B cell (primary cell): ENCODE measurements at regions not wholly inside any gene's neighbourhood (a gene's known extent, or its start where the extent isn't known, plus 50 kb on each side); places are given as distances from the start of the nearest gene placed in this dataset.

ENCODE experiments used
- ATAC-seq: fragments of 200-7000 bp; cut with Tn5 transposase; one replicate; pipeline ENCODE4 v1.10.0; 2021; ENCODE audit warnings: low read depth, mild to moderate bottlenecking, moderate number of reproducible peaks, moderate library complexity
- CTCF ChIA-PET: fragments of 350-600 bp; sonication (Branson Sonifier 250); formaldehyde crosslinking; loops from one replicate; lab custom pipeline; 2021; ENCODE audit warnings: antibody characterized with exemption, inconsistent platforms; lab: Charles Lee
- POLR2A ChIA-PET: fragments of 350-600 bp; sonication (Branson Sonifier 250); formaldehyde crosslinking; loops from one replicate; lab custom pipeline; 2021; ENCODE audit warnings: antibody characterized with exemption; lab: Charles Lee
- DNase-seq: peaks from one replicate; pipeline ENCODE4 v3.0.0; 2013
- H2AFZ ChIP-seq: 2 replicates; pipeline ENCODE4 v1.6.1; 2012; ENCODE audit warnings: mild to moderate bottlenecking, low read depth, low read length; ENCODE audit not compliant: insufficient read depth, poor library complexity, severe bottlenecking
- H3K27ac ChIP-seq, 2 donors: 1 replicate in 1 of 2; 2 replicates in 1 of 2; pipeline ENCODE4 v1.5.1; 2012 to 2013; ENCODE audit warnings: low read length in 2 of 2, mild to moderate bottlenecking in 2 of 2, moderate library complexity in 1 of 2
- H3K27me3 ChIP-seq, 4 experiments: fragments of 200-600 bp in 1 of 4; sonication (generic) in 1 of 4; replicated peaks in 1 of 4; 1 replicate in 2 of 4; 2 replicates in 2 of 4; pipeline versions ENCODE4 v1.6.1 to v1.7.0; 2013 to 2016; ENCODE audit warnings: low read length in 3 of 4, mild to moderate bottlenecking in 2 of 4, mixed read lengths in 1 of 4, moderate library complexity in 1 of 4; ENCODE audit not compliant: insufficient read depth in 4 of 4, control insufficient read depth in 3 of 4; ENCODE audit errors: control extremely low read depth in 1 of 4
- H3K36me3 ChIP-seq, 2 experiments: replicated peaks in 1 of 2; 1 replicate in 1 of 2; 2 replicates in 1 of 2; pipeline versions ENCODE4 v1.6.1 to v1.7.1; 2013; ENCODE audit warnings: low read length in 1 of 2; ENCODE audit not compliant: insufficient read depth in 2 of 2, control insufficient read depth in 1 of 2; ENCODE audit errors: control extremely low read depth in 1 of 2, extremely low read depth in 1 of 2
- H3K4me1 ChIP-seq, 2 donors: fragments of 200-600 bp in 1 of 2; sonication (generic) in 1 of 2; 1 replicate in 1 of 2; 2 replicates in 1 of 2; pipeline versions ENCODE4 v1.5.1 to v1.6.1; 2013 to 2017; ENCODE audit warnings: low read length in 2 of 2; ENCODE audit not compliant: control insufficient read depth in 2 of 2, insufficient read depth in 2 of 2
- H3K4me2 ChIP-seq: replicated peaks from 2 replicates; pipeline ENCODE3; 2012; ENCODE audit warnings: mild to moderate bottlenecking, low read depth, low read length; ENCODE audit not compliant: poor library complexity, severe bottlenecking
- H3K4me3 ChIP-seq, 5 experiments: fragments of 200-600 bp in 1 of 5; sonication (generic) in 1 of 5; 1 replicate in 3 of 5; 2 replicates in 2 of 5; pipeline versions ENCODE4 v1.5.1 to v1.7.0; 2011 to 2016; ENCODE audit warnings: low read length in 4 of 5, mild to moderate bottlenecking in 4 of 5, low read depth in 2 of 5, control low read depth in 1 of 5, moderate library complexity in 1 of 5; ENCODE audit not compliant: insufficient read depth in 1 of 5; ENCODE audit errors: control extremely low read depth in 1 of 5, extremely low read depth in 1 of 5
- H3K79me2 ChIP-seq: fragments of 200-600 bp; sonication (generic); one replicate; pipeline ENCODE4 v1.6.0; 2016; ENCODE audit warnings: low read length; ENCODE audit not compliant: control insufficient read depth, insufficient read depth
- H3K9ac ChIP-seq: fragments of 200-600 bp; sonication (generic); 2 replicates; pipeline ENCODE4 v1.6.1; 2017; ENCODE audit warnings: mild to moderate bottlenecking, low read length, moderate library complexity
- H3K9me3 ChIP-seq, 3 donors: one replicate each; pipeline versions ENCODE4 v1.6.1 to v1.7.1; 2013; ENCODE audit warnings: low read length in 2 of 3; ENCODE audit not compliant: control insufficient read depth in 2 of 3, insufficient read depth in 1 of 3; ENCODE audit errors: control extremely low read depth in 1 of 3
- H4K20me1 ChIP-seq: 2 replicates; pipeline ENCODE4 v1.6.0; 2012; ENCODE audit warnings: mild to moderate bottlenecking, low read length; ENCODE audit not compliant: insufficient read depth, control insufficient read depth, poor library complexity, severe bottlenecking
- H3K27ac Mint-ChIP-seq: one replicate; pipeline ENCODE4 v1.8.0; 2021; ENCODE audit warnings: mixed read lengths
- H3K27me3 Mint-ChIP-seq: one replicate; pipeline ENCODE4 v1.8.0; 2021; ENCODE audit warnings: mixed read lengths
- H3K4me1 Mint-ChIP-seq: one replicate; pipeline ENCODE4 v1.8.0; 2021; ENCODE audit warnings: mixed read lengths
- H3K4me3 Mint-ChIP-seq: one replicate; pipeline ENCODE4 v1.8.0; 2021; ENCODE audit warnings: mixed read lengths
- H3K9me3 Mint-ChIP-seq: one replicate; pipeline ENCODE4 v1.8.0; 2022; ENCODE audit warnings: mixed read lengths; ENCODE audit not compliant: insufficient read depth
- CTCF ChIP-seq: fragments of 200-600 bp; IDR thresholded peaks from one replicate; pipeline ENCODE4 v1.8.0; 2022; ENCODE audit warnings: antibody characterized with exemption, mild to moderate bottlenecking
- EZH2 ChIP-seq: IDR thresholded peaks from 2 replicates; pipeline ENCODE4 v1.6.1; 2012; ENCODE audit warnings: borderline replicate concordance, low read depth, mild to moderate bottlenecking, moderate library complexity, low read length; ENCODE audit not compliant: insufficient read depth, poor library complexity, severe bottlenecking
- WGBS: methylation state at CpG from one replicate; pipeline ENCODE4 v1.1.5; 2013; ENCODE audit warnings: missing lambda C conversion rate; ENCODE audit not compliant: insufficient coverage; 5-methylcytosine and 5-hydroxymethylcytosine counted together
- intact Hi-C: fragments of 100-400 bp; cut with micrococcal nuclease; formaldehyde crosslinking; loops from one replicate; pipeline ENCODE4 v1.10.0; 2022

DNA sequence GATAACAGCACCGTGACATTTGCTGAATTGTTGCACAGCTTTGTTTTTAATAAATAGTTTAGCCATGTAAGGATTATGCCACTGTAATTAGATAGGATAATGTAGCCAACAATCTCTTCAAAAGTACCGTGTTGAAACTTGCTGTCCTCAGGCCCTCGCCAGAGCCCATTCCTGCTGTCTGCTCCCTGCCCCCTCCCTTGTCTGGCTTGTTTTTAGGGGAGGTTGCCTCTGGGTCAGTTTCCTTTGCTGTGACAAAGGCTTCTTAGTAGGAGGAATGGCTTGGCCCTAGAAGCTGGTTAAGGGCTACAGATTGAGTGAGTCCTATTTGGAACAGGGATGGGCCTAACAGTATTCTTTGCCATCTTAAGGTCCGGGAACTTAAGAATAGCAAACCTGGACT, 107.9 kb downstream of the LMO4 start:
- H3K9me3 ChIP-seq, result no peaks in the 10 kb centered on the region
- ATAC-seq, result no peak
- WGBS, result 100% methylated on average over 4 of the region's 4 CpGs
- TF ChIP-seq EZH2 (no peak), CTCF (no peak)
- H3K9ac ChIP-seq, result no peak overlapping the region
- H3K36me3 ChIP-seq, result no peaks in the 10 kb centered on the region
- H3K9me3 Mint-ChIP-seq, result no peaks in the 10 kb centered on the region
- intact Hi-C loops, result no loop called here
- ChIA-PET POLR2A (no interaction called here), CTCF (no interaction called here)
- no peak overlapping the region for H3K4me3 Mint-ChIP-seq
- H3K4me2 ChIP-seq, result no peak overlapping the region
- no peak overlapping the region for H3K27ac ChIP-seq
- no peak overlapping the region for H3K27ac Mint-ChIP-seq
- H3K4me3 ChIP-seq, result no peak overlapping the region
- no peak overlapping the region for H2AFZ ChIP-seq
- no peak for DNase-seq
- H3K4me1 ChIP-seq, result no peaks in the 10 kb centered on the region
- peaks cover 4% of the 10 kb centered on the region for H3K27me3 Mint-ChIP-seq
- no peaks in the 10 kb centered on the region for H4K20me1 ChIP-seq
- no peaks in the 10 kb centered on the region for H3K27me3 ChIP-seq
- no peaks in the 10 kb centered on the region for H3K79me2 ChIP-seq
- no peaks in the 10 kb centered on the region for H3K4me1 Mint-ChIP-seq

DNA sequence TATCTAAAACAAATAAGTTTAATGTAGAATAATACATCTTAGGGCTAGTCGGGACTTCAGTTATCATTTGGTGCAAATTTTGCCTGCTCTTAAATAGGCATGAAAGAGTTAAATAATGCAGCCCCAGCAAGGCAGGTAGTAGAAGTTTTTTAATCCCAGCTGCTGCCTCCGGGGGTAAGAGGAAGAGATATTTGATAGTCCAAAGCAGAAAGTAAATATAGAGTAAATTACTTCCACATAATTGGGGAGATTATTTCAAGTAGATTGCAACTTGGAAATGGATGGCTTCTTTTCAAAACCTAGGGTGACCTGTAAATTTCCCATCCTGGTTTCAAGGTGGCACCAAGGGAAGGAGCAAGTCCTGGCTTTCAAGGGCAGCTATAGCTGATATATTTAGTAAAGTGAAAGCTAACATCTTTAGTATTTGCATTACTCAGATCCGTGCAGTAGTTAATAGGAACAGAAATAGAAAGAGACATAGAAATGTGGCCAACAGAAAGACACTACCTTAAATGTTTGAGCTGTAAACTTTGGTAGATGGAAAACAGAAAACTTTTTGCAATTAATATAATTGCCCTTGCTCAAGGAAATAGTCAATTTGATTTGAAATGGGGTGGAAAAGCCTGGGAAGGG, 109.1 kb downstream of the LMO4 start:
- Mint-ChIP-seq H3K4me1 (no peaks in the 10 kb centered on the region), H3K27me3 (peaks cover 4% of the 10 kb centered on the region), H3K27ac (no peak overlapping the region), H3K4me3 (no peak overlapping the region), H3K9me3 (no peaks in the 10 kb centered on the region)
- DNase-seq (no peak), ATAC-seq (no peak)
- ChIA-PET CTCF (no interaction called here), POLR2A (interaction anchor here (0.7 kb wide), 1 partner anchor 148 kb away, joined by 4 read pairs; no protein-coding TSS in a partner anchor)
- Histone ChIP-seq H4K20me1 (no peaks in the 10 kb centered on the region), H3K27me3 (no peaks in the 10 kb centered on the region), H3K4me2 (no peak overlapping the region), H3K36me3 (no peaks in the 10 kb centered on the region), H3K4me3 (no peak overlapping the region), H3K79me2 (no peaks in the 10 kb centered on the region), H3K9me3 (no peaks in the 10 kb centered on the region), H3K9ac (no peak overlapping the region), H3K27ac (no peak overlapping the region), H2AFZ (no peak overlapping the region), H3K4me1 (no peaks in the 10 kb centered on the region)
- intact Hi-C loops, result no loop called here
- no CpG with 5 or more reads among the region's 3 CpGs for WGBS
- no peak for TF ChIP-seq CTCF
